GM18511 (cell line): ENCODE measurements at regions not wholly inside any gene's neighbourhood (a gene's known extent, or its start where the extent isn't known, plus 50 kb on each side); places are given as distances from the start of the nearest gene placed in this dataset.

Experiments
- ATAC-seq: cut with Tn5 transposase; IDR thresholded peaks from one replicate; pipeline ENCODE4 v1.9.1; 2021; ENCODE audit warnings: mild to moderate bottlenecking, moderate library complexity; ENCODE audit not compliant: unreplicated experiment

- no peak for ATAC-seq
Measured at GRCh38 chr12:42977451-42978230, 388.1 kb upstream of the PRICKLE1 start.

GRCh38 chr12:42976620-42977019 is 387.1 kb upstream of the PRICKLE1 start:
- ATAC-seq: no peak

GRCh38 chr12:42976122-42976521 is 386.6 kb upstream of the PRICKLE1 start:
- ATAC-seq: no peak

GRCh38 chr12:42969355-42969754 is 379.8 kb upstream of the PRICKLE1 start:
- no peak for ATAC-seq

- ATAC-seq: no peak
Measured at GRCh38 chr12:42968426-42968825, 378.9 kb upstream of the PRICKLE1 start.

- no peak for ATAC-seq
Measured at GRCh38 chr12:42967850-42968249, 378.3 kb upstream of the PRICKLE1 start.

- ATAC-seq: no peak
Measured at GRCh38 chr12:42963988-42964387, 374.4 kb upstream of the PRICKLE1 start.

GRCh38 chr12:42962384-42962783 is 372.8 kb upstream of the PRICKLE1 start:
- ATAC-seq: no peak

GRCh38 chr12:42961395-42961794 is 371.8 kb upstream of the PRICKLE1 start:
- ATAC-seq: no peak

GRCh38 chr12:42960087-42960527 is 370.6 kb upstream of the PRICKLE1 start:
- no peak for ATAC-seq

GRCh38 chr12:42958291-42958674 is 368.7 kb upstream of the PRICKLE1 start:
- ATAC-seq: no peak

- ATAC-seq: no peak
Measured at GRCh38 chr12:42957561-42958290, 368.2 kb upstream of the PRICKLE1 start.

GRCh38 chr12:42957136-42957535 is 367.6 kb upstream of the PRICKLE1 start:
- no peak for ATAC-seq

- no peak for ATAC-seq
Measured at GRCh38 chr12:42953021-42953420, 363.5 kb upstream of the PRICKLE1 start.

GRCh38 chr12:42946871-42947381 is 357.4 kb upstream of the PRICKLE1 start:
- no peak for ATAC-seq

- ATAC-seq: no peak
Measured at GRCh38 chr12:42945927-42946326, 356.4 kb upstream of the PRICKLE1 start.

GRCh38 chr12:42944516-42944915 is 355.0 kb upstream of the PRICKLE1 start:
- ATAC-seq: no peak

GRCh38 chr12:42936991-42937390 is 347.4 kb upstream of the PRICKLE1 start:
- ATAC-seq: no peak

GRCh38 chr12:42936260-42936659 is 346.7 kb upstream of the PRICKLE1 start:
- no peak for ATAC-seq

- no peak for ATAC-seq
Measured at GRCh38 chr12:42935756-42936155, 346.2 kb upstream of the PRICKLE1 start.

GRCh38 chr12:42935090-42935489 is 345.5 kb upstream of the PRICKLE1 start:
- ATAC-seq: no peak

GRCh38 chr12:42933461-42934081 is 344.0 kb upstream of the PRICKLE1 start:
- ATAC-seq: no peak
